ENCODE measurements at regions not wholly inside any gene's neighbourhood (a gene's known extent, or its start where the extent isn't known, plus 50 kb on each side); places are given as distances from the start of the nearest gene placed in this dataset.

GRCh38 chr7:106562711-106563366 is 98.1 kb downstream of the CCDC71L start:
- no peak for TF ChIP-seq EZH2 (IDR thresholded peaks at IDR 0.05; ENCODE audit: borderline replicate concordance, low read depth, low read length, poor library complexity, severe bottlenecking)
- TF ChIP-seq CTCF (conservative IDR thresholded peaks at IDR 0.05; ENCODE audit: low read depth, low read length), result no peak

Data from A673 (cell line).